Breast epithelium (tissue), 4 donors: ENCODE measurements at regions not wholly inside any gene's neighbourhood (a gene's known extent, or its start where the extent isn't known, plus 50 kb on each side); places are given as distances from the start of the nearest gene placed in this dataset.
"Not testable (repeated sequence)": the region's sequence is repeated elsewhere in the genome, so short reads cannot be mapped to it uniquely, and the experiment has no call there.

Experiments
- DNase-seq, 2 donors: peaks; one replicate each; pipeline ENCODE4 v3.0.0-alpha.2; 2019; ENCODE audit warnings: low spot score in 2 of 2
- H3K27ac ChIP-seq, 2 donors: fragments of 200-600 bp; sonication (generic) in 1 of 2; one replicate each; pipeline ENCODE4 v1.5.1; 2016 to 2019; ENCODE audit warnings: mild to moderate bottlenecking in 1 of 2
- H3K27me3 ChIP-seq, 2 donors: fragments of 200-600 bp; sonication (generic) in 1 of 2; one replicate each; pipeline versions ENCODE4 v1.5.1 to v1.6.0; 2017 to 2019; ENCODE audit warnings: control low read depth in 1 of 2, mild to moderate bottlenecking in 1 of 2
- H3K36me3 ChIP-seq: fragments of 200-600 bp; one replicate; pipeline ENCODE4 v1.5.1; 2019
- H3K4me1 ChIP-seq, 2 donors: fragments of 200-600 bp; sonication (generic); one replicate each; pipeline ENCODE4 v1.5.1; 2016 to 2019; ENCODE audit warnings: control low read depth in 1 of 2
- H3K4me3 ChIP-seq, 3 donors: fragments of 200-600 bp; sonication (generic); 1 replicate in 2 of 3; 2 replicates in 1 of 3; pipeline ENCODE4 v1.5.1; 2016 to 2019; ENCODE audit warnings: mild to moderate bottlenecking in 3 of 3, moderate library complexity in 2 of 3
- H3K9me3 ChIP-seq, 2 donors: fragments of 200-600 bp; sonication (generic) in 1 of 2; one replicate each; pipeline ENCODE4 v1.5.1; 2016 to 2019; ENCODE audit warnings: control low read depth in 1 of 2
- CTCF ChIP-seq, 3 donors: fragments of 450-650 bp; IDR thresholded peaks; one replicate each; pipeline ENCODE4 v1.5.1; 2016 to 2017; ENCODE audit warnings: antibody characterized with exemption in 3 of 3, mild to moderate bottlenecking in 3 of 3, moderate library complexity in 3 of 3
- POLR2A ChIP-seq: fragments of 450-650 bp; IDR thresholded peaks from one replicate; pipeline ENCODE4 v1.6.1; 2016; ENCODE audit warnings: antibody characterized with exemption, mild to moderate bottlenecking, moderate library complexity
- POLR2AphosphoS5 ChIP-seq, 3 donors: sonication (generic); formaldehyde crosslinking; IDR thresholded peaks; one replicate each; pipeline ENCODE4 v1.6.1; 2017; ENCODE audit warnings: antibody characterized with exemption in 3 of 3
- intact Hi-C: fragments of 100-400 bp; cut with DNase I; formaldehyde crosslinking; loops from one replicate; pipeline ENCODE4 v1.15.1; 2023; ENCODE audit warnings: low total_unique reads

- DNase-seq: no peak
- no peak for TF ChIP-seq CTCF (IDR thresholded peaks at IDR 0.05)
- TF ChIP-seq POLR2A: no peak
- no peak for TF ChIP-seq POLR2AphosphoS5 (IDR thresholded peaks at IDR 0.05)
- no peak overlapping the region for H3K27ac ChIP-seq
- intact Hi-C loops: no loop called here
- H3K4me1 ChIP-seq: no peaks in the 10 kb centered on the region
- H3K36me3 ChIP-seq: no peaks in the 10 kb centered on the region
- no peak overlapping the region for H3K4me3 ChIP-seq
- H3K27me3 ChIP-seq: no peaks in the 10 kb centered on the region
- no peaks in the 10 kb centered on the region for H3K9me3 ChIP-seq
Measured at GRCh38 chr9:117839862-117840261, 135.7 kb downstream of the TLR4 start.

- H3K4me3 ChIP-seq, H3K36me3 ChIP-seq, H3K9me3 ChIP-seq, H3K27ac ChIP-seq, H3K27me3 ChIP-seq, H3K4me1 ChIP-seq, DNase-seq: not testable (repeated sequence)
- intact Hi-C loops: loop anchor here (5.0 kb wide), 1 partner anchor 180 kb away; no protein-coding TSS in a partner anchor
Measured at GRCh38 chr9:117851836-117852461, 147.7 kb downstream of the TLR4 start.

GRCh38 chr9:117858561-117858960 is 154.4 kb downstream of the TLR4 start:
- Histone ChIP-seq H3K9me3 (no peaks in the 10 kb centered on the region), H3K27ac (no peak overlapping the region), H3K27me3 (no peaks in the 10 kb centered on the region), H3K4me1 (no peaks in the 10 kb centered on the region), H3K36me3 (no peaks in the 10 kb centered on the region), H3K4me3 (no peak overlapping the region)
- no peak for TF ChIP-seq POLR2A
- TF ChIP-seq CTCF (IDR thresholded peaks at IDR 0.05): no peak
- TF ChIP-seq POLR2AphosphoS5 (IDR thresholded peaks at IDR 0.05): no peak
- intact Hi-C loops: no loop called here
- no peak for DNase-seq

- Histone ChIP-seq H3K27me3 (no peaks in the 10 kb centered on the region), H3K27ac (no peak overlapping the region), H3K9me3 (no peaks in the 10 kb centered on the region), H3K36me3 (no peaks in the 10 kb centered on the region), H3K4me3 (no peak overlapping the region), H3K4me1 (no peaks in the 10 kb centered on the region)
- DNase-seq: no peak
- no peak for TF ChIP-seq POLR2AphosphoS5 (IDR thresholded peaks at IDR 0.05)
- intact Hi-C loops: no loop called here
Measured at GRCh38 chr9:117860849-117861248, 156.6 kb downstream of the TLR4 start.

GRCh38 chr9:117864385-117865057 is 160.3 kb downstream of the TLR4 start:
- Histone ChIP-seq H3K27ac (no peak overlapping the region), H3K27me3 (no peaks in the 10 kb centered on the region), H3K36me3 (no peaks in the 10 kb centered on the region), H3K4me1 (no peaks in the 10 kb centered on the region), H3K4me3 (no peak overlapping the region), H3K9me3 (no peaks in the 10 kb centered on the region)
- no peak for TF ChIP-seq POLR2A
- no peak for TF ChIP-seq CTCF (IDR thresholded peaks at IDR 0.05)
- TF ChIP-seq POLR2AphosphoS5 (IDR thresholded peaks at IDR 0.05): no peak
- intact Hi-C loops: no loop called here
- no peak for DNase-seq

GRCh38 chr9:117868594-117868993 is 164.4 kb downstream of the TLR4 start:
- H3K4me3 ChIP-seq: no peak overlapping the region
- no peak for DNase-seq
- TF ChIP-seq POLR2AphosphoS5 (IDR thresholded peaks at IDR 0.05): no peak
- TF ChIP-seq CTCF (IDR thresholded peaks at IDR 0.05): no peak
- no peak for TF ChIP-seq POLR2A
- H3K4me1 ChIP-seq: no peaks in the 10 kb centered on the region
- intact Hi-C loops: no loop called here
- no peaks in the 10 kb centered on the region for H3K27me3 ChIP-seq
- H3K27ac ChIP-seq: no peak overlapping the region
- no peaks in the 10 kb centered on the region for H3K36me3 ChIP-seq
- no peaks in the 10 kb centered on the region for H3K9me3 ChIP-seq
